BLaER1 treated with 17β-estradiol and CSF1 and Interleukin-3, amounts not matched to agents 10 nM and 100 nM (cell line): ENCODE measurements at regions not wholly inside any gene's neighbourhood (a gene's known extent, or its start where the extent isn't known, plus 50 kb on each side); places are given as distances from the start of the nearest gene placed in this dataset.
"Not testable (repeated sequence)": the region's sequence is repeated elsewhere in the genome, so short reads cannot be mapped to it uniquely, and the experiment has no call there.

Experiments
- H3K27ac ChIP-seq, 11 experiments: shearing (Covaris generic); formaldehyde crosslinking; 2 replicates each; pipeline ENCODE4 v1.8.1; 2022
- H3K27me3 ChIP-seq, 11 experiments: shearing (Covaris generic); formaldehyde crosslinking; 2 replicates each; pipeline ENCODE4 v1.8.1; 2022
- H3K36me3 ChIP-seq, 11 experiments: shearing (Covaris generic); formaldehyde crosslinking; 2 replicates each; pipeline ENCODE4 v1.8.1; 2022
- H3K4me1 ChIP-seq, 10 experiments: shearing (Covaris generic); formaldehyde crosslinking; 2 replicates each; pipeline ENCODE4 v1.8.1; 2022
- H3K4me2 ChIP-seq, 11 experiments: shearing (Covaris generic); formaldehyde crosslinking; 2 replicates each; pipeline ENCODE4 v1.8.1; 2022
- H3K4me3 ChIP-seq, 10 experiments: shearing (Covaris generic); formaldehyde crosslinking; 2 replicates each; pipeline ENCODE4 v1.8.1; 2022
- H3K9ac ChIP-seq, 11 experiments: shearing (Covaris generic); formaldehyde crosslinking; 2 replicates each; pipeline ENCODE4 v1.8.1; 2022
- H3K9me3 ChIP-seq, 11 experiments: shearing (Covaris generic); formaldehyde crosslinking; replicated peaks in 1 of 11; 2 replicates each; pipeline ENCODE4 v1.8.1; 2022
- H4K20me1 ChIP-seq, 11 experiments: shearing (Covaris generic); formaldehyde crosslinking; 2 replicates each; pipeline ENCODE4 v1.8.1; 2022
- Cebpa-rat ChIP-seq, 11 experiments: shearing (Covaris generic); IDR thresholded peaks; 2 replicates each; pipeline ENCODE4 v1.8.1; 2022

- no peak overlapping the region for H3K4me2 ChIP-seq
- H3K27ac ChIP-seq = no peak overlapping the region
- no peak for TF ChIP-seq Cebpa-rat (IDR thresholded peaks at IDR 0.05)
- H3K4me1 ChIP-seq = no peaks in the 10 kb centered on the region
- H3K36me3 ChIP-seq = no peaks in the 10 kb centered on the region
- no peak overlapping the region for H3K4me3 ChIP-seq
- H3K9ac ChIP-seq = no peak overlapping the region
- no peaks in the 10 kb centered on the region for H4K20me1 ChIP-seq
- no peaks in the 10 kb centered on the region for H3K9me3 ChIP-seq
- no peaks in the 10 kb centered on the region for H3K27me3 ChIP-seq
Observed at GRCh38 chr13:81874681-81875661, 1534.0 kb upstream of the SPRY2 start.

GRCh38 chr13:81874253-81874652 lies 1533.3 kb upstream of the SPRY2 start:
- Histone ChIP-seq H3K36me3 (no peaks in the 10 kb centered on the region), H3K4me2 (no peak overlapping the region), H3K9ac (no peak overlapping the region), H3K9me3 (no peaks in the 10 kb centered on the region), H4K20me1 (no peaks in the 10 kb centered on the region), H3K27me3 (no peaks in the 10 kb centered on the region), H3K27ac (no peak overlapping the region), H3K4me1 (no peaks in the 10 kb centered on the region), H3K4me3 (no peak overlapping the region)
- TF ChIP-seq Cebpa-rat (IDR thresholded peaks at IDR 0.05) = no peak

GRCh38 chr13:81872581-81872980 lies 1531.7 kb upstream of the SPRY2 start:
- H3K9ac ChIP-seq = no peak overlapping the region
- H3K9me3 ChIP-seq = no peaks in the 10 kb centered on the region
- H3K27me3 ChIP-seq = no peaks in the 10 kb centered on the region
- no peak overlapping the region for H3K27ac ChIP-seq
- H3K36me3 ChIP-seq = no peaks in the 10 kb centered on the region
- no peak overlapping the region for H3K4me2 ChIP-seq
- no peak for TF ChIP-seq Cebpa-rat (IDR thresholded peaks at IDR 0.05)
- no peaks in the 10 kb centered on the region for H3K4me1 ChIP-seq
- no peak overlapping the region for H3K4me3 ChIP-seq
- no peaks in the 10 kb centered on the region for H4K20me1 ChIP-seq

GRCh38 chr13:81871751-81872325 lies 1530.9 kb upstream of the SPRY2 start:
- H3K9me3 ChIP-seq, H3K4me1 ChIP-seq, H3K27me3 ChIP-seq, H4K20me1 ChIP-seq, H3K4me3 ChIP-seq, H3K36me3 ChIP-seq, H3K4me2 ChIP-seq, H3K9ac ChIP-seq, H3K27ac ChIP-seq: not testable (repeated sequence)

- H3K4me3 ChIP-seq = no peak overlapping the region
- no peak for TF ChIP-seq Cebpa-rat (IDR thresholded peaks at IDR 0.05)
- H3K9me3 ChIP-seq = no peaks in the 10 kb centered on the region
- no peak overlapping the region for H3K9ac ChIP-seq
- no peaks in the 10 kb centered on the region for H3K27me3 ChIP-seq
- H3K4me2 ChIP-seq = no peak overlapping the region
- H4K20me1 ChIP-seq = no peaks in the 10 kb centered on the region
- H3K27ac ChIP-seq = no peak overlapping the region
- no peaks in the 10 kb centered on the region for H3K4me1 ChIP-seq
- no peaks in the 10 kb centered on the region for H3K36me3 ChIP-seq
Observed at GRCh38 chr13:81848291-81848690, 1507.4 kb upstream of the SPRY2 start.

GRCh38 chr13:81846771-81847170 lies 1505.8 kb upstream of the SPRY2 start:
- no peaks in the 10 kb centered on the region for H3K27me3 ChIP-seq
- H3K9ac ChIP-seq = no peak overlapping the region
- no peaks in the 10 kb centered on the region for H3K9me3 ChIP-seq
- no peak overlapping the region for H3K4me3 ChIP-seq
- no peak overlapping the region for H3K27ac ChIP-seq
- no peaks in the 10 kb centered on the region for H3K4me1 ChIP-seq
- H4K20me1 ChIP-seq = no peaks in the 10 kb centered on the region
- TF ChIP-seq Cebpa-rat (IDR thresholded peaks at IDR 0.05) = no peak
- H3K36me3 ChIP-seq = no peaks in the 10 kb centered on the region
- H3K4me2 ChIP-seq = no peak overlapping the region

GRCh38 chr13:81821259-81821658 lies 1480.3 kb upstream of the SPRY2 start:
- Histone ChIP-seq H4K20me1 (no peaks in the 10 kb centered on the region), H3K4me3 (no peak overlapping the region), H3K27ac (no peak overlapping the region), H3K36me3 (no peaks in the 10 kb centered on the region), H3K9me3 (peaks cover 0 to 5% (median 0%) of the 10 kb centered on the region in 11 experiments; a peak in 3 of 22 replicates), H3K4me2 (no peak overlapping the region), H3K4me1 (no peaks in the 10 kb centered on the region), H3K9ac (no peak overlapping the region), H3K27me3 (no peaks in the 10 kb centered on the region)
- TF ChIP-seq Cebpa-rat (IDR thresholded peaks at IDR 0.05) = no peak

GRCh38 chr13:81800433-81800832 lies 1459.5 kb upstream of the SPRY2 start:
- no peak overlapping the region for H3K4me2 ChIP-seq
- H4K20me1 ChIP-seq = no peaks in the 10 kb centered on the region
- no peaks in the 10 kb centered on the region for H3K9me3 ChIP-seq
- no peak overlapping the region for H3K4me3 ChIP-seq
- no peaks in the 10 kb centered on the region for H3K36me3 ChIP-seq
- no peak overlapping the region for H3K27ac ChIP-seq
- H3K4me1 ChIP-seq = no peaks in the 10 kb centered on the region
- no peak for TF ChIP-seq Cebpa-rat (IDR thresholded peaks at IDR 0.05)
- H3K9ac ChIP-seq = no peak overlapping the region
- H3K27me3 ChIP-seq = no peaks in the 10 kb centered on the region

- no peaks in the 10 kb centered on the region for H3K27me3 ChIP-seq
- no peaks in the 10 kb centered on the region for H4K20me1 ChIP-seq
- no peak overlapping the region for H3K27ac ChIP-seq
- H3K9ac ChIP-seq = no peak overlapping the region
- no peaks in the 10 kb centered on the region for H3K36me3 ChIP-seq
- no peak for TF ChIP-seq Cebpa-rat (IDR thresholded peaks at IDR 0.05)
- no peak overlapping the region for H3K4me2 ChIP-seq
- H3K4me1 ChIP-seq = no peaks in the 10 kb centered on the region
- no peak overlapping the region for H3K4me3 ChIP-seq
- H3K9me3 ChIP-seq = no peaks in the 10 kb centered on the region
Observed at GRCh38 chr13:81795710-81796109, 1454.8 kb upstream of the SPRY2 start.

GRCh38 chr13:81791641-81792040 lies 1450.7 kb upstream of the SPRY2 start:
- no peak for TF ChIP-seq Cebpa-rat (IDR thresholded peaks at IDR 0.05)
- Histone ChIP-seq H3K9me3 (no peaks in the 10 kb centered on the region), H3K4me1 (no peaks in the 10 kb centered on the region), H3K27ac (no peak overlapping the region), H3K27me3 (no peaks in the 10 kb centered on the region), H3K9ac (no peak overlapping the region), H3K4me2 (no peak overlapping the region), H3K4me3 (no peak overlapping the region), H3K36me3 (no peaks in the 10 kb centered on the region), H4K20me1 (no peaks in the 10 kb centered on the region)
